MM.1S (cell line): ENCODE measurements at regions not wholly inside any gene's neighbourhood (a gene's known extent, or its start where the extent isn't known, plus 50 kb on each side); places are given as distances from the start of the nearest gene placed in this dataset.
"Not testable (repeated sequence)": the region's sequence is repeated elsewhere in the genome, so short reads cannot be mapped to it uniquely, and the experiment has no call there.

Source experiments
- CTCF ChIP-seq: fragments of 300-600 bp; sonication (generic); IDR thresholded peaks from 2 replicates; pipeline ENCODE4 v1.5.1; 2016; ENCODE audit warnings: antibody characterized with exemption, low read length, mixed read lengths
- EZH2 ChIP-seq: fragments of 300-600 bp; sonication (generic); optimal IDR thresholded peaks from 2 replicates; pipeline ENCODE3; 2017; ENCODE audit warnings: low read depth, mild to moderate bottlenecking, antibody characterized with exemption, low read length, mixed read lengths

GRCh38 chr12:61590864-61591263 lies 669.3 kb upstream of the USP15 start:
- TF ChIP-seq CTCF, EZH2: not testable (repeated sequence)
